Activated naive CD4-positive, alpha-beta T cell treated with anti-CD3 and anti-CD28 coated beads, Interleukin-2, amount 10 ng/mL, durations not matched to agents 7 days and 5 days (primary cell): ENCODE measurements at regions not wholly inside any gene's neighbourhood (a gene's known extent, or its start where the extent isn't known, plus 50 kb on each side); places are given as distances from the start of the nearest gene placed in this dataset.
"Not testable (repeated sequence)": the region's sequence is repeated elsewhere in the genome, so short reads cannot be mapped to it uniquely, and the experiment has no call there.

Experiments used
- CTCF ChIA-PET: fragments of 350-600 bp; sonication (Branson Sonifier 250); formaldehyde crosslinking; loops from one replicate; lab custom pipeline; 2021; ENCODE audit warnings: antibody characterized with exemption; lab: Charles Lee
- DNase-seq: peaks from one replicate; pipeline ENCODE4 v3.0.0-alpha.2; 2020
- H3K27ac Mint-ChIP-seq: one replicate; pipeline ENCODE4 v1.8.0; 2021; ENCODE audit warnings: mild to moderate bottlenecking, moderate library complexity, mixed read lengths
- H3K27me3 Mint-ChIP-seq: one replicate; pipeline ENCODE4 v1.8.0; 2021; ENCODE audit warnings: mild to moderate bottlenecking, mixed read lengths
- H3K36me3 Mint-ChIP-seq: one replicate; pipeline ENCODE4 v1.8.0; 2021; ENCODE audit warnings: mixed read lengths
- H3K4me1 Mint-ChIP-seq: one replicate; pipeline ENCODE4 v1.8.0; 2021; ENCODE audit warnings: mixed read lengths
- H3K4me3 Mint-ChIP-seq: one replicate; pipeline ENCODE4 v1.8.0; 2021; ENCODE audit warnings: mild to moderate bottlenecking, moderate library complexity, mixed read lengths
- H3K9me3 Mint-ChIP-seq: one replicate; pipeline ENCODE4 v1.8.0; 2021; ENCODE audit warnings: mixed read lengths

DNA sequence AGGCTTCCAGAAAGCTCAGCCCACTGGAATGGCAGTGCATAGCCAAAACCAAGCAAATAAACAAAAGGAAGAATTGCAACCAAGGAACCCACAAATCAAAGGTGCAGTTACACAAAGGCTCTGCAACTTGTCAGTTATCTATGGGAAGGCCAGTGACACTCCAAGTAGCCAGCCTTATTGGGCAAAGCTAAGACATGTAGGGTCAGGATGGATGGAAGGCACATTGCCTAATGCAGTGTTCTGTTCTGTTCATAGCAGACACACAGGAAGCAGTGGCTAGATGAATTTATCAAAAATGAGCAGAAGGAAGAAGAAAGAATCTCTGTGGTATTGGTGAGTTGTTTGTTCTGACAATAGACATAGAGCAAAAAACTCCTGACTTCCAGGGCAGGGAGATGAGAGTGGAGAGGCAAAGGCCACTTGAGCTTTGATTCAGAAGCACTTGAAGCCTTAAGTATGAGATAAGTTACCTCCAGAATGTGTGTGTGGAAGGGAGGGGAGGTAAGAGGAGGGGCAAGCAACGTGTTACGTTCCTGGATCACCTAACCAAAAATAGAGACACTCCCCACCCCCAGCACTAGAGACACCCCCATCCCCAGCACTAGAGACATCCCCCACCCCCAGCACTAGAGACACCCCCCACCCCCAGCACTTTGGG lies 57.9 kb upstream of the AKAP12 start:
- CTCF ChIA-PET, result no interaction called here
- Mint-ChIP-seq H3K4me1 (no peaks in the 10 kb centered on the region), H3K27ac (no peak overlapping the region), H3K9me3 (peaks cover 2% of the 10 kb centered on the region), H3K4me3 (no peak overlapping the region), H3K36me3 (no peaks in the 10 kb centered on the region), H3K27me3 (peaks cover 16% of the 10 kb centered on the region)
- DNase-seq, result no peak

DNA sequence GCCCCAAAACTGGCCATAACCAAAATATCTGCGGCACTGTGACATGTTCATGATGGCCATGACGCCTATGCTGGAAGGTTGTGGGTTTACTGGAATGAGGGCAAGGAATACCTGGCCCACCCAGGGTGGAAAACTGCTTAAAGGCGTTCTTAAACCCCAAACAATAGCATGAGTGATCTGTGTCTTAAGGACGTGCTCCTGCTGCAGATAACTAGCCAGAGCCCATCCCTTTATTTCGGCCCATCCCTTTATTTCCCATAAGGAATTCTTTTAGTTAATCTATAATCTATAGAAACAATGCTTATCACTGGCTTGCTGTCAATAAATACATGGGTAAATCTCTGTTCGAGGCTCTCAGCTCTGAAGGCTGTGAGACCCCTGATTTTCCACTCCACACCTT lies 56.8 kb upstream of the AKAP12 start:
- H3K27ac Mint-ChIP-seq, CTCF ChIA-PET, H3K4me3 Mint-ChIP-seq, H3K4me1 Mint-ChIP-seq, H3K36me3 Mint-ChIP-seq, H3K9me3 Mint-ChIP-seq, DNase-seq: not testable (repeated sequence)
- peaks cover 23% of the 10 kb centered on the region for H3K27me3 Mint-ChIP-seq

GRCh38 chr6:151185148-151185547 lies 54.6 kb upstream of the AKAP12 start:
- Mint-ChIP-seq H3K9me3 (peaks cover 2% of the 10 kb centered on the region), H3K4me3 (no peak overlapping the region)
- CTCF ChIA-PET, result no interaction called here

GRCh38 chr6:151186306-151186705 lies 53.5 kb upstream of the AKAP12 start:
- H3K27me3 Mint-ChIP-seq, result peaks cover 14% of the 10 kb centered on the region
- peaks cover 2% of the 10 kb centered on the region for H3K9me3 Mint-ChIP-seq
- no peak overlapping the region for H3K27ac Mint-ChIP-seq
- no peak for DNase-seq
- no peaks in the 10 kb centered on the region for H3K4me1 Mint-ChIP-seq
- no peaks in the 10 kb centered on the region for H3K36me3 Mint-ChIP-seq
- CTCF ChIA-PET, result no interaction called here
- H3K4me3 Mint-ChIP-seq, result no peak overlapping the region

More at GRCh38 chr6:151185148-151185547, 54.6 kb upstream of the AKAP12 start:
- no peak overlapping the region for H3K27ac Mint-ChIP-seq
- peaks cover 11% of the 10 kb centered on the region for H3K27me3 Mint-ChIP-seq
- no peaks in the 10 kb centered on the region for H3K4me1 Mint-ChIP-seq
- H3K36me3 Mint-ChIP-seq, result no peaks in the 10 kb centered on the region
- DNase-seq, result no peak

GRCh38 chr6:151186804-151187330 lies 52.9 kb upstream of the AKAP12 start:
- Mint-ChIP-seq H3K4me3 (no peak overlapping the region), H3K9me3 (peaks cover 2% of the 10 kb centered on the region), H3K4me1 (no peaks in the 10 kb centered on the region), H3K36me3 (no peaks in the 10 kb centered on the region), H3K27ac (no peak overlapping the region), H3K27me3 (peaks cover 18% of the 10 kb centered on the region)
- CTCF ChIA-PET, result no interaction called here
- DNase-seq, result no peak
